ENCODE measurements at regions not wholly inside any gene's neighbourhood (a gene's known extent, or its start where the extent isn't known, plus 50 kb on each side); places are given as distances from the start of the nearest gene placed in this dataset.

DNA sequence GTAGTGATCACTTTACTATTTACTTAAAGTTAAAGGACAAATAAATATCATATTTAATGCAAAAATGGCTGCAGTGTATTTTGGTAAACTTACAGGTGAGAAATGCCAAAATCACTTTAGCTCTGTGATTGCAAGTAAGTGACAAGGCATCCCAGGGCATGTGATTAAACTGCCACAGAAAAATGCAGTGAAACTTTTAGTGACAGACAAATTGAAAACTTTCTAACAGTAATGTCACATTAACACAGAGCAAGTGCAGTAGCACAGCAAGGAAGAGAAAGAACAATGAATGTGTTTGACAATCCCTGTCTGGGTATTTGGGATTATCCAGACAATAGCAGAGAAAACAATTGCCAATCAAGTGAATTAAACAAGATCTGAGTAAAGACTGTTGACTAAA is 606.8 kb downstream of the SLCO4C1 start:
- Mint-ChIP-seq H3K27me3 (no peaks in the 10 kb centered on the region), H3K4me3 (no peak overlapping the region), H3K4me1 (no peaks in the 10 kb centered on the region), H3K9me3 (no peaks in the 10 kb centered on the region), H3K27ac (no peak overlapping the region), H3K36me3 (no peaks in the 10 kb centered on the region)
- no peaks in the 10 kb centered on the region for H3K9me3 ChIP-seq (ENCODE audit: low read length)
- ChIA-PET POLR2A (no interaction called here), CTCF (no interaction called here)
- no peak overlapping the region for H3K4me3 ChIP-seq (ENCODE audit: low read length)
- no peaks in the 10 kb centered on the region for H3K4me1 ChIP-seq (ENCODE audit: insufficient read depth, low read length)
- DNase-seq: no peak
- no peaks in the 10 kb centered on the region for H3K27me3 ChIP-seq (ENCODE audit: insufficient read depth, low read length, poor library complexity, severe bottlenecking)
- H3K36me3 ChIP-seq (ENCODE audit: insufficient read depth, low read length): no peaks in the 10 kb centered on the region
- no peak overlapping the region for H3K27ac ChIP-seq (ENCODE audit: low read depth, low read length)

DNA sequence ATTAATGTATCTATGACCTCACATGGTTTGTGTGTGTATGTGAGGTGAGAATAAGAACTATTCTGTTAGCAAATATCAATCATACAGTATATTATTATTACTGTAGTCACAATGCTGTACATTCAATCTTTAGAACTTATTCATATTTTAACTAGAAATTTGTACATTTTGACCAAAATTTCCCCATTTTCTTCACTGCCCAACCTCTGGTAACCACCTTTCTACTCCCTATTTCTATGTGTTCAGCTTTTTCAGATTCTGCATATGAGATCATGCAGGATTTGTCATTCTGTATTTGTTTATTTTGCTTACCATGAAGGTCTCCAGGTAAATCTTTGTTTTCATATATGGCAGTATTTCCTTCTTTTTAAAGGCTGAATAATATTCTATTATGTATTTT is 607.9 kb downstream of the SLCO4C1 start:
- Histone ChIP-seq H3K4me1 (ENCODE audit: insufficient read depth, low read length) (no peaks in the 10 kb centered on the region), H3K27me3 (ENCODE audit: insufficient read depth, low read length, poor library complexity, severe bottlenecking) (no peaks in the 10 kb centered on the region), H3K27ac (ENCODE audit: low read depth, low read length) (no peak overlapping the region), H3K9me3 (ENCODE audit: low read length) (no peaks in the 10 kb centered on the region), H3K36me3 (ENCODE audit: insufficient read depth, low read length) (no peaks in the 10 kb centered on the region), H3K4me3 (ENCODE audit: low read length) (no peak overlapping the region)
- DNase-seq: no peak
- no peaks in the 10 kb centered on the region for H3K4me1 Mint-ChIP-seq
- ChIA-PET CTCF (no interaction called here), POLR2A (interaction anchor here (0.7 kb wide), 1 partner anchor 1066 kb away, joined by 3 read pairs; no protein-coding TSS in a partner anchor)
- H3K36me3 Mint-ChIP-seq: no peaks in the 10 kb centered on the region
- no peaks in the 10 kb centered on the region for H3K9me3 Mint-ChIP-seq
- no peak overlapping the region for H3K27ac Mint-ChIP-seq
- H3K27me3 Mint-ChIP-seq: no peaks in the 10 kb centered on the region
- H3K4me3 Mint-ChIP-seq: no peak overlapping the region

DNA sequence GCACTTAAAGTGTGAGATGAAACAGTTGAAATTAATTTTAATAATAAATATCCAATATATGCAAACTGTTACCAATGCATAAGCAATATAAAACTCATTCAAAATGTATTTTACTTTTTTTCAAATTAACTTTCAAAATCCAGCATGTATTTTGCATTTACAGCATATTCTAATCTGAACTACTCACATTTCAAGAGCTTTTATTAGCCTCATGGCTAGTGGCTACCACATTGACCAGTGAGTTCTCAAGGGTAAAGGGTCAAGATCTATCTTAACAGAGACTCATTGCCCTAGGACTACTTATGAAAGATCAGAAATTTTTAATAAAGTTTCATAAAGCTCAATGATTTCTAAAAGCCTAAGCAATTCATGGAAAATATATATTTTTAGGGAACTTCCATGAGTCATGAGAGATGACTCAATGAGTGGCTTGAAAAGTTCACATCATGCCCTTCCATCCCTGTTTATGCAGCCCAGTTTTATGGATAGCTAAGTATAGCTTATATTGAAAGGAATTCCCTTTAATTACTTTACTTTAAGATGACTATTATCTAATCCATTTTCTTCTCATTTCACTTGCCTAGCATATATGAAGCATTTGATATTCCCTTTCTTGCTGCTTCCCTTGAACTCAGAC is 608.6 kb downstream of the SLCO4C1 start:
- CTCF ChIA-PET: no interaction called here

DNA sequence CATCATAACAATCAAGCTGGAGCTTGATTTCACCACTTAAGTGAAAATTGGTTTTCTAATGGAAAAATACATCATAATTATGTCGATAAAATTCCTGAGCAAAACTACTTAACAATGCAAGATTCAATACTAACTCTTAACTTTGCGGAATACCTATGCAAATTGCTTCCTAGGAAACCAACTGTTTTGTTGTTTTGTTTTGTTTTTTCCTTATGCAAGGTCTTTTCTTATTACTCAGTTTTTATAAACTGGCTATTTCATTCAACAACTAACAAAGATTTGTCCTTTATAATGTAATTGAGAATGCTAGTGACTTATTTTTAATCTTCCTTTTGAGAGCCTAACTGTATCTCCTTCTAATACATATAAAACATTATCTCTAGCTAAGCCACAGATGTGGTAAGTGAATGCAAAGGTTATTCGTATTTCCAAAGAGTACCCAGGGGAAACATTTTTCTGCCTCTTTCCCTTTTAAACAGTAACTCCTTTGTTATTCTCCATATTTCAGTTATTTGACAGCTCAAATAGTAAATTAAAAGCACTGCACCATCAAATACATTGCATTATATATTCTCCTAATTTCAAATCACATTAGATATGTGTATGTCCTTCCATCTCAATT is 609.4 kb downstream of the SLCO4C1 start:
- Histone ChIP-seq H3K9me3 (ENCODE audit: low read length) (no peaks in the 10 kb centered on the region), H3K4me1 (ENCODE audit: insufficient read depth, low read length) (no peaks in the 10 kb centered on the region), H3K27me3 (ENCODE audit: insufficient read depth, low read length, poor library complexity, severe bottlenecking) (no peaks in the 10 kb centered on the region), H3K4me3 (ENCODE audit: low read length) (no peak overlapping the region), H3K36me3 (ENCODE audit: insufficient read depth, low read length) (no peaks in the 10 kb centered on the region), H3K27ac (ENCODE audit: low read depth, low read length) (no peak overlapping the region)
- Mint-ChIP-seq H3K27me3 (no peaks in the 10 kb centered on the region), H3K4me3 (no peak overlapping the region), H3K36me3 (no peaks in the 10 kb centered on the region), H3K4me1 (no peaks in the 10 kb centered on the region), H3K27ac (no peak overlapping the region), H3K9me3 (no peaks in the 10 kb centered on the region)
- CTCF ChIA-PET: interaction anchor here (1.0 kb wide), 1 partner anchor 8 kb away, joined by 3 read pairs; no protein-coding TSS in a partner anchor
- POLR2A ChIA-PET: no interaction called here
- no peak for DNase-seq

More for the DNA sequence above, 608.6 kb downstream of the SLCO4C1 start:
- Histone ChIP-seq H3K36me3 (ENCODE audit: insufficient read depth, low read length) (no peaks in the 10 kb centered on the region), H3K4me3 (ENCODE audit: low read length) (no peak overlapping the region), H3K9me3 (ENCODE audit: low read length) (no peaks in the 10 kb centered on the region), H3K27me3 (ENCODE audit: insufficient read depth, low read length, poor library complexity, severe bottlenecking) (no peaks in the 10 kb centered on the region), H3K4me1 (ENCODE audit: insufficient read depth, low read length) (no peaks in the 10 kb centered on the region), H3K27ac (ENCODE audit: low read depth, low read length) (no peak overlapping the region)
- no peak for DNase-seq
- H3K27ac Mint-ChIP-seq: no peak overlapping the region
- no peaks in the 10 kb centered on the region for H3K27me3 Mint-ChIP-seq
- no peaks in the 10 kb centered on the region for H3K36me3 Mint-ChIP-seq
- no peaks in the 10 kb centered on the region for H3K9me3 Mint-ChIP-seq
- no peak overlapping the region for H3K4me3 Mint-ChIP-seq
- no peaks in the 10 kb centered on the region for H3K4me1 Mint-ChIP-seq
- POLR2A ChIA-PET: no interaction called here

DNA sequence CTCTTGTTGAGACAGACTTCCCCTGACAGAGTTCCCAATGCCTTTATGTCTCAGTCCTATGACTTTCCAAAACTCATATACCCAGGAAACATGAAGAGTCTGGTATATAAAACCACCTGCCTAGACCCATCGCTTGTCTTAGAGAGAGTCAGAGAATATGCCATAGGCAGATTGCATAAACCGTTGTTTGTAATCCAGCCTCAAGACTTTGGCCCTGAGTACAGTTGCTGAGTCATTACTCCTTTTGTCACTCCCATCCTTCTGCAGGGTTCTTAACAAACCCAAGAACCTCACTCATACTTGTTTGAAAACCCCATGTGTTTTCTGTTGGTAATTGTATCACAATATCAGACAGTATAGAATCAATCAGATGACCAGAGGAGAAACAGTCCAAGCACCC is 616.3 kb downstream of the SLCO4C1 start:
- no peaks in the 10 kb centered on the region for H3K4me1 ChIP-seq (ENCODE audit: insufficient read depth, low read length)
- Mint-ChIP-seq H3K9me3 (peaks cover 0 to 1% (median 0%) of the 10 kb centered on the region in 5 donors), H3K4me3 (no peak overlapping the region), H3K27ac (no peak overlapping the region), H3K36me3 (no peaks in the 10 kb centered on the region), H3K4me1 (peaks cover 0 to 2% (median 0%) of the 10 kb centered on the region in 3 donors), H3K27me3 (no peaks in the 10 kb centered on the region)
- H3K27ac ChIP-seq (ENCODE audit: low read depth, low read length): no peak overlapping the region
- no peaks in the 10 kb centered on the region for H3K36me3 ChIP-seq (ENCODE audit: insufficient read depth, low read length)
- no peak overlapping the region for H3K4me3 ChIP-seq (ENCODE audit: low read length)
- ChIA-PET CTCF (no interaction called here), POLR2A (no interaction called here)
- no peak for DNase-seq
- no peaks in the 10 kb centered on the region for H3K9me3 ChIP-seq (ENCODE audit: low read length)
- H3K27me3 ChIP-seq (ENCODE audit: insufficient read depth, low read length, poor library complexity, severe bottlenecking): no peaks in the 10 kb centered on the region

DNA sequence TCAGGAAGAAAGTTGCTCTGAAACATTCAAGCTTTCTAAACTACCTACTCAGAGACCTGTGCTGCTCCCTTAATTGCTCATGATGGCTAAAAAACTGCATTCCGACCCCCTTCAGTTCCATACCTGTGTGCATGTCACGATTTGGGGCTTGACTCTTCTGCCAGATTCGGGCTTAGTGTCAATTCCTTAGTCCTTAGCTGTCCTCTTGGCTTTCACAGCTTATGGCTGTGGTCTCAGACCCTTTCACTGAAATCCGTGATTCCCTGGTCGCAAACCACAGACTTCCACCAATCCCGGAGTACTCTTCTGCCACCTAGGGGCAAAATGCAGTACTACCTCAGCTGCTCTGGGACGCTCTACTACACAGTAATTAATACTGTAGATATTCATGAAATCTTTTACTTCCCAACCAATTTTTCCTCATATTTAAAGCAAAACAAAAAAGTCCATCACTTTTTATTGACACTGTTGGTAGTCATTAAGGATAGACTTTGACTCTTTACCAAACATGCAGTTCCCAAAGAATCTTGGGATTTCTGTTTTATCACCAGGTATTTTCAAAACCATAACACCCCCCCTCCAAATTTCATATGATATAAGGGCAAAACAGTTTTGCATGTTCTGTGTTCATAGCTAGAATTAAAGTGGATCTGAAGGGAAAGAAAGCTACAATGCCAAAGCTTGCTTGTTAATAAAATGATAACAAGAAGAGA is 617.4 kb downstream of the SLCO4C1 start:
- Mint-ChIP-seq H3K4me1 (peaks cover 0 to 2% (median 0%) of the 10 kb centered on the region in 3 donors), H3K27me3 (no peaks in the 10 kb centered on the region), H3K36me3 (no peaks in the 10 kb centered on the region), H3K4me3 (no peak overlapping the region), H3K27ac (no peak overlapping the region), H3K9me3 (peaks cover 0 to 1% (median 0%) of the 10 kb centered on the region in 5 donors)
- POLR2A ChIA-PET: no interaction called here
- no peak overlapping the region for H3K27ac ChIP-seq (ENCODE audit: low read depth, low read length)
- CTCF ChIA-PET: interaction anchor here (1.3 kb wide), 1 partner anchor 8 kb away, joined by 3 read pairs; no protein-coding TSS in a partner anchor
- no peaks in the 10 kb centered on the region for H3K36me3 ChIP-seq (ENCODE audit: insufficient read depth, low read length)
- DNase-seq: peak in 2 of 5 donors; percentile 2 to 4
- H3K4me3 ChIP-seq (ENCODE audit: low read length): no peak overlapping the region
- H3K27me3 ChIP-seq (ENCODE audit: insufficient read depth, low read length, poor library complexity, severe bottlenecking): no peaks in the 10 kb centered on the region
- H3K9me3 ChIP-seq (ENCODE audit: low read length): no peaks in the 10 kb centered on the region
- no peaks in the 10 kb centered on the region for H3K4me1 ChIP-seq (ENCODE audit: insufficient read depth, low read length)

DNA sequence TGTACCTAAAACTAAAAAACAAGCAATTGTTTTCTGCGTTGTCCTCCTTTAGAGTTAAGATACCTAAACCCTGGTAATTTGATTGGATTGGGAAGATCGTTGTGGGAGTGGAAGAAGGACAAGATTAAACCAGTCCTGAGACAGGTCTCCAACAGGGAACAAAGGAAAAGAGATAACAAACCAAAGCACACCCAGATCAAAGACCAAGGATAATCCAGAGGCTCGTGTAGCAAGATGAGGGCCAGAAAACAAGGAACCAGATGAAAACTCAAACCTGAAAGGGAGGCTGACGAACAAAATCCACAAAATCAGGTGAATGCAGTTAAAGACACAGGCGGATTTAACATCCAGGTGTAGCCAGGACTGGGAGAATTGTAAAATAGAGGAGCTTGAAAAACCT is 618.1 kb downstream of the SLCO4C1 start:
- Mint-ChIP-seq H3K36me3 (no peaks in the 10 kb centered on the region), H3K9me3 (peaks cover 0 to 1% (median 0%) of the 10 kb centered on the region in 5 donors), H3K27ac (no peak overlapping the region), H3K27me3 (no peaks in the 10 kb centered on the region), H3K4me3 (no peak overlapping the region), H3K4me1 (peaks cover 0 to 2% (median 0%) of the 10 kb centered on the region in 3 donors)
- no peak for DNase-seq
- Histone ChIP-seq H3K9me3 (ENCODE audit: low read length) (no peaks in the 10 kb centered on the region), H3K4me3 (ENCODE audit: low read length) (no peak overlapping the region), H3K27ac (ENCODE audit: low read depth, low read length) (no peak overlapping the region), H3K36me3 (ENCODE audit: insufficient read depth, low read length) (no peaks in the 10 kb centered on the region), H3K4me1 (ENCODE audit: insufficient read depth, low read length) (no peaks in the 10 kb centered on the region), H3K27me3 (ENCODE audit: insufficient read depth, low read length, poor library complexity, severe bottlenecking) (no peaks in the 10 kb centered on the region)
- ChIA-PET CTCF (interaction anchor here (1.3 kb wide), 1 partner anchor 8 kb away, joined by 3 read pairs; no protein-coding TSS in a partner anchor), POLR2A (no interaction called here)

DNA sequence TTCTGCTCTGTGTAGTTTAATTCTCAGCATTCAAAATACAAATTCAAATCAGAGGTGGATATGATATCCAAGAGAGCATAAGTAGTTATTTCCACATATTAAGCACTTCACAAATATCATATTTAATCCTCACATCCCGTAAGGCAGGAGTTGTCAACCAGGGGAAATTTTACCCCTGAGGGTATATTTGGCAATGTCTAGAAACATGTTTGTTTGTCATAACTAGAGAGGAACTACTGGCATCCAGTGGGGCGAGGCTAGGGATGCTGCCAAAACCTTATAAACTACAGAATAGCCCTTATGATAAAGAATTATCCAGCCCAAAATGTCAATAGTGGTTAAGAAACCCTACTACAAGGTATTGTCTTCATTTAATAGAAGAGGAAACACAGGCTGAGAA is 619.4 kb downstream of the SLCO4C1 start:
- Mint-ChIP-seq H3K9me3 (peaks cover 0 to 4% (median 0%) of the 10 kb centered on the region in 5 donors), H3K27ac (no peak overlapping the region), H3K4me1 (peaks cover 0 to 2% (median 0%) of the 10 kb centered on the region in 3 donors), H3K4me3 (no peak overlapping the region), H3K27me3 (no peaks in the 10 kb centered on the region), H3K36me3 (no peaks in the 10 kb centered on the region)
- no peak overlapping the region for H3K27ac ChIP-seq (ENCODE audit: low read depth, low read length)
- H3K4me1 ChIP-seq (ENCODE audit: insufficient read depth, low read length): no peaks in the 10 kb centered on the region
- H3K9me3 ChIP-seq (ENCODE audit: low read length): no peaks in the 10 kb centered on the region
- H3K4me3 ChIP-seq (ENCODE audit: low read length): no peak overlapping the region
- ChIA-PET CTCF (no interaction called here), POLR2A (no interaction called here)
- no peak for DNase-seq
- H3K36me3 ChIP-seq (ENCODE audit: insufficient read depth, low read length): no peaks in the 10 kb centered on the region
- no peaks in the 10 kb centered on the region for H3K27me3 ChIP-seq (ENCODE audit: insufficient read depth, low read length, poor library complexity, severe bottlenecking)

All from CD8-positive, alpha-beta memory T cell (primary cell).